Muscle layer of colon (tissue), 2 donors: ENCODE measurements at regions not wholly inside any gene's neighbourhood (a gene's known extent, or its start where the extent isn't known, plus 50 kb on each side); places are given as distances from the start of the nearest gene placed in this dataset.

Source experiments
- H3K27ac ChIP-seq: one replicate; pipeline ENCODE4 v1.7.0; 2013; ENCODE audit warnings: low read depth, mild to moderate bottlenecking, low read length, moderate library complexity
- H3K27me3 ChIP-seq, 2 donors: one replicate each; pipeline ENCODE4 v1.7.0; 2013; ENCODE audit warnings: low read length in 2 of 2, mild to moderate bottlenecking in 2 of 2; ENCODE audit not compliant: insufficient read depth in 2 of 2, control insufficient read depth in 1 of 2
- H3K36me3 ChIP-seq: one replicate; pipeline ENCODE4 v1.7.0; 2013; ENCODE audit warnings: mild to moderate bottlenecking, low read length; ENCODE audit not compliant: insufficient read depth
- H3K4me1 ChIP-seq: one replicate; pipeline ENCODE4 v1.7.0; 2013; ENCODE audit warnings: mild to moderate bottlenecking, low read length; ENCODE audit not compliant: insufficient read depth
- H3K4me3 ChIP-seq, 2 donors: one replicate each; pipeline ENCODE4 v1.7.0; 2013; ENCODE audit warnings: low read length in 2 of 2, low read depth in 1 of 2, mild to moderate bottlenecking in 1 of 2, moderate library complexity in 1 of 2
- H3K9ac ChIP-seq: one replicate; pipeline ENCODE4 v1.7.0; 2013; ENCODE audit warnings: low read length
- H3K9me3 ChIP-seq: one replicate; pipeline ENCODE4 v1.7.0; 2013; ENCODE audit warnings: mild to moderate bottlenecking, low read length
- donor health status: abdominal sarcoma.
- donor health status: Adenocarcinoma of cecum.

DNA sequence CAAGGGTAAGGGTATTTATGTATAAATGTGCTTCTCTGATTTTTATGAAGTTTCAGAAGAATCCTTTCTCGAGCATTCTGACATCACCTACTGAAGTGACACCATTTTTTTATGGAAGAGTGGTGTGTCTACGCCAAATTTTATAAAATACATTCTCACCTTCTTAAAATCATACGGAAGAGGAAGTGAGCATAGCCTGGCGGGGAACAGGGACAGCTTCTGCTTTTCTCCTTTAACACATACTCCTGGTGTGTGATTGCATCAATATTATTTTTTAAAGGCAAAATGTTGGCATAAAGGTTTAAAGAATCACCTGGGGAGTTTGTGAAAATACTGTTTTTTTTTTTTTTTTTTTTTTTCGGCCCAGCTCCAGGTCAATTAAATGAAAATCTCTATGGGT is 733.6 kb upstream of the MAN1A1 start:
- no peaks in the 10 kb centered on the region for H3K27me3 ChIP-seq
- H3K4me3 ChIP-seq, result no peak overlapping the region
- no peak overlapping the region for H3K27ac ChIP-seq
- H3K9ac ChIP-seq, result no peak overlapping the region
- no peaks in the 10 kb centered on the region for H3K36me3 ChIP-seq
- no peaks in the 10 kb centered on the region for H3K9me3 ChIP-seq
- no peaks in the 10 kb centered on the region for H3K4me1 ChIP-seq

DNA sequence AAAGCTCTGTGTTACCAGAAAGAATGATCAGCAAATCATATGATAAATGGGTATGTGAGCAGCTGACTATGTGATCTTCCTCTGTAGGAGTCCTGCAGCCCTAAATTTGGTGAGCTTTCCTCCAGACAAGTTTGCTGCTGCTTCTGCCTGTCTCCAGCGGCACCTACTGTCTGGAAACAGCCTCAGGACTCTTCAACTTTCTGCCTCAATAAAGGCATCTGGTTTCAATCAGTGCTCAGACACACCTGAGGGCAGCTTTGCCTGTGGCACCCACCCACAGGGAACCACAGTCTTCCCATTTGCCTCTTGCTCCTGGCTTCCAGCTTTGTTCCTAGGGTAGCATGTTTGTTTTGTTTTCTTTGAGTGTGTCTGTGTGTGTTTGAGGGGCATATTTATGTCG is 727.9 kb upstream of the MAN1A1 start:
- Histone ChIP-seq H3K9ac (no peak overlapping the region), H3K4me1 (no peaks in the 10 kb centered on the region), H3K9me3 (no peaks in the 10 kb centered on the region), H3K36me3 (no peaks in the 10 kb centered on the region), H3K27me3 (no peaks in the 10 kb centered on the region), H3K27ac (no peak overlapping the region), H3K4me3 (no peak overlapping the region)

DNA sequence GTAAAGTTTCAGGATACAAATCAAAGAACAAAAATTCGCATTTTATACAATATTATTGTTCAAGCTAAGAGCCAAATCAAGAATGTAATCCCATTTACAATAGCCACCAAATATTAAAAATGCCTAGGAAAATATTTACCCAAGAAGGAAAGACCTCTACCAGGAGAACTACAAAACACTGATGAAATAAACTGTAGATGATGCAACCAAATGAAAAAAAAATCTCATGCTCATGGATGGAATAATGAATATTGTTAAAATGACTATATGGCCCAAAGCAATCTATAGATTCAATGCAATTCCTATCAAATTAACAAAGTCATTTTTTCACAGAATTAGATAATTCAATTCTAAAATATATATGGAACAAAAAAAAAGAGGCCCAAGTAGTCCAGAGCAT is 708.8 kb upstream of the MAN1A1 start:
- no peak overlapping the region for H3K9ac ChIP-seq
- no peak overlapping the region for H3K4me3 ChIP-seq
- H3K4me1 ChIP-seq, result no peaks in the 10 kb centered on the region
- no peaks in the 10 kb centered on the region for H3K27me3 ChIP-seq
- no peaks in the 10 kb centered on the region for H3K9me3 ChIP-seq
- no peaks in the 10 kb centered on the region for H3K36me3 ChIP-seq
- no peak overlapping the region for H3K27ac ChIP-seq

DNA sequence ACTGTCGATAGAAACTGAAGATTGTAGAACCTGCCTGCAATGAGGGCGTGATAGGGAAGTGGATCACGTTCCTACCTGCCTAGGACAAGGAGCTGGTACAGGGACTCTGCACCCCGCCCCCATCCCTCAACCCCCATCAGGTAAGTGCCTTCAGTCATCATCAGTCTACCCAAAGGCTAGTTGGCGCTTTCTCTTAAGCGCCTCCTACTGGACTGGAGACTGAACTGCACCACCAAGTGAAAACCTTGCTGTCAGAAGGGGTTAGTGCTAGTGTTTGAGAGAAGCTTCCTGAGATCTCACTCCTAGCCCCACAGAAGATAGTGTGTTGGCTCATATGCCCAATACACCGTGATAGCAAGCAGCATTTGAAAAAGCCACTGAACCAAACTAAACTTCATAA is 706.5 kb upstream of the MAN1A1 start:
- no peak overlapping the region for H3K27ac ChIP-seq
- no peaks in the 10 kb centered on the region for H3K4me1 ChIP-seq
- no peaks in the 10 kb centered on the region for H3K36me3 ChIP-seq
- H3K9me3 ChIP-seq, result no peaks in the 10 kb centered on the region
- H3K27me3 ChIP-seq, result no peaks in the 10 kb centered on the region
- no peak overlapping the region for H3K9ac ChIP-seq
- no peak overlapping the region for H3K4me3 ChIP-seq

DNA sequence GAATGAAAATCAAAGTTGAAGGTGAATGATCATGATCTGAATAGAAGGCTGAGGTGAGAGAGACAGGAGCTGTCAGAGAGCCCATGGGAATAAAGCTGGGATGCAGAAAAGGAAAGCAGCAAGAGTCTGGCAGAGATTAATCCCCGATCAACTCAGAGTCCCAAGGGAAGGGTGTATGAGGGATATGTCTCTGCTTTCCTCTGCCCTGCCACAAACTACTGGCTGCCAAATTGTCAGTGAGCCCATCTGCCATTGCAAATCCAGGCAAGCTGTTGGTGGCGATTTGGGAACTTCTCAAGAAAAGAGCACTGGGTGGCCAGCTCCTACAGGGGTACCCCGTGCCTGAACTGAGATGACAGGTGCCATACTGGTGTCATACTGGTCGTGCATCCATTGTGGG is 705.5 kb upstream of the MAN1A1 start:
- no peak overlapping the region for H3K9ac ChIP-seq
- H3K36me3 ChIP-seq, result no peaks in the 10 kb centered on the region
- H3K9me3 ChIP-seq, result no peaks in the 10 kb centered on the region
- H3K27ac ChIP-seq, result no peak overlapping the region
- no peaks in the 10 kb centered on the region for H3K27me3 ChIP-seq
- no peaks in the 10 kb centered on the region for H3K4me1 ChIP-seq
- no peak overlapping the region for H3K4me3 ChIP-seq

DNA sequence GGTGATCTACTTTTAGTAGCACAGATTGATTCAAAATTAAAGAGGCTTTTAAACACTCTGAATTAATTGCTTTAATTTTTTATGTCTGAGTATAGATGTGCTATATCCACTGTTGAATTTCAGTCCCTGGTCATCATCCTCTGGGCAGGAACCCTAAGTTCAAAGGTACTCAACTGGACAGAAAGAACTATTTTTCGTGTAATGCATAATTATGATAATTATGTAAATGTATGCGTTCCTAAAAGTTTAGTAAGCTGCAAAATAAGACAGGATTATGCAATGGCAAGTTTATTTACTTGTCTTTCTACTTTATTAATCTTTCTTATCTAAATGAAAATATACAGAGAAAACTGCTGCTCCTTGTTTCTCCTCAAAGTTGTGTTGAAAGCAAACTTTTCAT is 690.1 kb upstream of the MAN1A1 start:
- Histone ChIP-seq H3K4me3 (no peak overlapping the region), H3K9ac (no peak overlapping the region), H3K9me3 (no peaks in the 10 kb centered on the region), H3K4me1 (no peaks in the 10 kb centered on the region), H3K36me3 (no peaks in the 10 kb centered on the region), H3K27ac (no peak overlapping the region), H3K27me3 (no peaks in the 10 kb centered on the region)

DNA sequence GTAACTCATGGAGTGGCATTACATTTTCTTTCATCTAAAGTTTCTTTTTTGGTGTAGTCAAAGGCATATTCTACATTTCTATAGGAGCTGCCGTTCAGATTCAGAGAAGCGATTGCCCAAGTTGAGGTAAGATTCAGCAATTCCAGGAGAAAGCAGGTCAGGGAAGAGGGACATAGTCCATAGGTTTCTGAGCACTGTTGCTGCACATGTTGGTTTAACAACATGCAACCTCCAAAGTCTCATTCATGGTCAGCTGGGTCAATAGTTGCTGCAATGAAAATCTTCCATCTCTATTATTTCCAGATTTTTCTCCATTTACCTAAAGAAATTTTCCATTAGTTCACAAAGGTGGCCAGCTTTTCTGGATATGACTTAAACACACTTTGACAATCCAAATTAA is 682.3 kb upstream of the MAN1A1 start:
- Histone ChIP-seq H3K27ac (no peak overlapping the region), H3K27me3 (no peaks in the 10 kb centered on the region), H3K36me3 (no peaks in the 10 kb centered on the region), H3K9ac (no peak overlapping the region), H3K9me3 (no peaks in the 10 kb centered on the region), H3K4me1 (no peaks in the 10 kb centered on the region), H3K4me3 (no peak overlapping the region)

DNA sequence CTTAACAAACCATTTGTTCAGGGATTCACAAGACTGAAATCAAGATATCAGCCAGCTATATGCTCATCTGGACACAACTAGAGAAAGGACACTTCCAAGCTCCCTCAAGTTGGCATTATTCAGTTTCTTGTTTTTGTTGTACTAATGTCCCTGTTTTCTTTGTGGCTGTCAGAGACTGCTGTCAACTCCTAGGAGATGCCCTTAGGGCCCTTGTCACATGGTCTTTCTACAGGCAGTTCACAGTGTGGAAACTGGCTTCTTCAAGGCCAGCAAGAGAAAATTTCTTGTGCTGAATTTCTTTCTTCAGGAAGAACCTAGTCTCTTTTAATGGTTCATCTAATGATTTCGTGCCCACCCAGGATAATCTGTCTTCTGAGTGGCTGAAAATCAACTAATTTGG is 677.2 kb upstream of the MAN1A1 start:
- Histone ChIP-seq H3K4me1 (no peaks in the 10 kb centered on the region), H3K9me3 (no peaks in the 10 kb centered on the region), H3K27ac (no peak overlapping the region), H3K4me3 (no peak overlapping the region), H3K27me3 (no peaks in the 10 kb centered on the region), H3K9ac (no peak overlapping the region), H3K36me3 (no peaks in the 10 kb centered on the region)

DNA sequence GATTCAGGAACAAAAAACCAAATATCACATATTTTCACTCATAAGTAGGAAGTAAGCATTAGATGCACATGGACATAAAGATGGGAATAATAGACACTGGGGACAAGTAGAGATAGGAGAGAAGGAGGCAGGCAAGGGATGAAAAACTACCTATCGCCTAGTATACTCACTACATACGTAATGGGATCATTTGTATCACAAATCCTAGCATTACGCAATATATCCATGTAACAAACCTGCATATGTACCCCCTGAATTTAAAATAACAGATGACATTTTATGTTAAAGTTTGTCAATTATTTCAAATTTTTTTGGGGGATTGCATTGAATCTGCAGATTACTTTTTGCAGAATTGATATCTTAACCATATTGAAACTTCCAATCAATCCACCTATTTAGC is 660.5 kb upstream of the MAN1A1 start:
- H3K27ac ChIP-seq, result no peak overlapping the region
- no peak overlapping the region for H3K4me3 ChIP-seq
- H3K9me3 ChIP-seq, result no peaks in the 10 kb centered on the region
- no peaks in the 10 kb centered on the region for H3K36me3 ChIP-seq
- no peak overlapping the region for H3K9ac ChIP-seq
- H3K4me1 ChIP-seq, result no peaks in the 10 kb centered on the region
- H3K27me3 ChIP-seq, result no peaks in the 10 kb centered on the region

DNA sequence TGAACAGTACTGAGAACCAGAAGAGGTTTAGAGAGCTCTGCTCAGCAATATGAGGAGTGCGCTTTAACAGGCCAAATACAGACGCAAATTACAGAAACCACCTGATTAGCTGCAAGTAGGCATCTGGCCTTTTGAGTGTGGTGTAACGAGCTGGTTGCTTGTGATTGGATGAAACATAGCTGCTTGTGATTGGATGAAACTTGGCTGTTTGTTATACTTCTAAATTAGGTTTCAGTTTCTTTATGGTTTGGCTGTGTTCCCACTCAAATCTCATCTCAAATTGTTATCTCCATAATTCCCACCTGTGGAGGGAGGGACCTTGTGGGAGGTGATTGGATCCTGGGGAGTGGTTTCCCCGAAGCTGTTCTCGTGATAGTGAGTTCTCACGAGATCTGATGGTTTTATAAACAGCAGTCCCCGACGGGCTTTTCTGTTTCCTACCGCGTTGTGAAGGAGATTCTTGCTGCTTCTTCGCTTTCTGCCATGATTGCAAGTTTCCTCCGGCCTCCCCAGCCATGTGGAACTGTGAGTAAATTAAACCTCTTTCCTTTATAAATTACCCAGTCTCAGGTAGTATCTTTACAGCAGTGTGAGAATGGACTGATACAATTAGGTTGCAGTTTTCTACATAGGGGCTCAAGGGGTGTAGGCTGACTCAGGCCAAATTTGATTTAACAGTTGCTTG is 655.9 kb upstream of the MAN1A1 start:
- Histone ChIP-seq H3K27me3 (no peaks in the 10 kb centered on the region), H3K27ac (no peak overlapping the region), H3K4me1 (no peaks in the 10 kb centered on the region), H3K4me3 (no peak overlapping the region), H3K9ac (no peak overlapping the region), H3K9me3 (no peaks in the 10 kb centered on the region), H3K36me3 (no peaks in the 10 kb centered on the region)

DNA sequence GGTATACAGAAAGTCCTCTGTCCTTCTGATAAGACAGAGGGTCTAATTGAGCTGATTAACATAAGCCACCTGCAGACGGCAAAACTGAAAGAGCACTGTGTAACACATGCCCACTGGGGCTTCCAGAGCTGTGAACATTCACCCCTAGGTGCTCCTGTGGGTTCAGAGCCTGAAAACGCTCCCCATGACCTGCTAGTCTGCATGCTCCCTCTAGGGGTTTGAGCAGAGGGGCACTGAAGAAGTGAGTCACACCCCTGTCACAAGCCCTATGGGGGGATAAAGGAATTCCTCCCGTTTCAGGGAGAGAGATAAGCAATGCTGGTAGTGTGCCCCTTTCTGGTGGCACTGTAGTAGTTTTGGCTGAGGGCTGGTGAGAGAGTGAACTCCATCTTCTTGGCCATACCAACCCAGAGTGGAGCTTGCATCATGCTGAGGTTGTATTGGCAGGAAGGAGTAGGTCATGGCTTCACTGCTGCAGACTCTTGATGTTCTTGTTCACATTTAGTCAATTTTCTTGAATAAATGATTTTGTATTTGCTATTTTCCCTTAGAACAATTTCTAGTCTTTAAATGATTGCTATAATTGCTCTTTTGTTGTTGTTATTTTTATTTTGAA is 637.5 kb upstream of the MAN1A1 start:
- Histone ChIP-seq H3K4me1 (no peaks in the 10 kb centered on the region), H3K9me3 (no peaks in the 10 kb centered on the region), H3K4me3 (no peak overlapping the region), H3K27ac (no peak overlapping the region), H3K9ac (no peak overlapping the region), H3K27me3 (no peaks in the 10 kb centered on the region), H3K36me3 (no peaks in the 10 kb centered on the region)
